Memory B cell (primary cell): ENCODE measurements at regions not wholly inside any gene's neighbourhood (a gene's known extent, or its start where the extent isn't known, plus 50 kb on each side); places are given as distances from the start of the nearest gene placed in this dataset.

Source experiments
- ATAC-seq: fragments of 150-1000 bp; cut with Tn5 transposase; 2 replicates; pipeline ENCODE4 v1.10.0; 2021; ENCODE audit warnings: low read depth, mild to moderate bottlenecking, moderate library complexity
- DNase-seq, 2 donors: peaks; one replicate each; pipeline ENCODE4 v3.0.0; 2022; ENCODE audit warnings: low spot score in 2 of 2
- H3K27ac Mint-ChIP-seq: one replicate; pipeline ENCODE4 v1.8.0; 2022; ENCODE audit warnings: mild to moderate bottlenecking, moderate library complexity, mixed read lengths
- H3K27me3 Mint-ChIP-seq: one replicate; pipeline ENCODE4 v1.8.0; 2022; ENCODE audit warnings: mixed read lengths
- H3K36me3 Mint-ChIP-seq: one replicate; pipeline ENCODE4 v1.8.0; 2022; ENCODE audit warnings: mild to moderate bottlenecking, mixed read lengths
- H3K4me1 Mint-ChIP-seq: one replicate; pipeline ENCODE4 v1.8.0; 2022; ENCODE audit warnings: mixed read lengths
- H3K4me3 Mint-ChIP-seq: one replicate; pipeline ENCODE4 v1.8.0; 2022; ENCODE audit warnings: mild to moderate bottlenecking, moderate library complexity, mixed read lengths
- H3K9me3 Mint-ChIP-seq: one replicate; pipeline ENCODE4 v1.8.0; 2022; ENCODE audit warnings: mixed read lengths

DNA sequence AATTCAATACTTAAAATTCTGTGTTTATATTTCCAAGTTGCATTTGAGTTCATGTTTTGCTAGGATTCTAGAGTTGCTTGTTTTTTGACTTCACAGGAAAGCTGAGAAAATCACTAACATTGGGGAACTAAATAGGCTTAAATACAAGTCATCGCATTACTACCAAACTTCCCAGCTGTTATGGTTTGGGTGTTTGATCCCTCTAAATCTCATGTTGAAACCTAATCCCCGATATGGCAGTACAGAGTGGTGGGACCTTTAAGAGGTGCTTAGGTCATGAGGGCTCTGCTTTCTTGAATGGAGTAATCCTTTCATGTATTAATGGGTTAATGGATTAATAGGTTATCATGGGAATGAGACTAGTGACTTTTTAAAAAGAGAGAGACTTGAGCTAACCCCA lies 77.2 kb upstream of the ARPP21 start:
- Mint-ChIP-seq H3K27me3 (no peaks in the 10 kb centered on the region), H3K27ac (no peak overlapping the region), H3K36me3 (no peaks in the 10 kb centered on the region), H3K4me3 (no peak overlapping the region), H3K4me1 (no peaks in the 10 kb centered on the region), H3K9me3 (peaks cover 11% of the 10 kb centered on the region)
- ATAC-seq (no peak), DNase-seq (no peak)

DNA sequence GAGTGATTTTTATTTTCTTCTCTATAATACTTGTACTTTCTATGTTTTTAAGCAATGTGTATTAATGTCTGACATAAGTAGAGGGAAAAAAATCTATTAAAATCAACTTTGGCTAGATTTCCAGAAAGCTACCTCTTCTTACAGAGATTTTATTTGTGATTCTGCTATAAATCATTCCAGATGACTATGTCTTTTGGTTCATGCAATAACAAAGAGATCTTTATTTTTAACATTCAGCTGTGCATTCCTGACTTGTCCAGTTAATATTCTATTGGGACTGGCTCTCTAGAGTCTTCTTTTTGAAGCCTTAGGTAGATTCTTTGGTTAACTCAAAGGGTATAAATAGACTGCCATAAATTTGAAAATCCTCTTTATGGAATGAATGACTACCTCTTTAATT lies 74.3 kb upstream of the ARPP21 start:
- no peak for ATAC-seq

More for the DNA sequence above, 74.3 kb upstream of the ARPP21 start:
- H3K4me1 Mint-ChIP-seq: no peaks in the 10 kb centered on the region
- no peak overlapping the region for H3K27ac Mint-ChIP-seq
- no peaks in the 10 kb centered on the region for H3K27me3 Mint-ChIP-seq
- DNase-seq: no peak
- peaks cover 5% of the 10 kb centered on the region for H3K9me3 Mint-ChIP-seq
- no peak overlapping the region for H3K4me3 Mint-ChIP-seq
- no peaks in the 10 kb centered on the region for H3K36me3 Mint-ChIP-seq
